ENCODE measurements at regions not wholly inside any gene's neighbourhood (a gene's known extent, or its start where the extent isn't known, plus 50 kb on each side); places are given as distances from the start of the nearest gene placed in this dataset.

- no peak overlapping the region for H3K27ac ChIP-seq
- TF ChIP-seq ZFX (IDR thresholded peaks at IDR 0.05; ENCODE audit: borderline replicate concordance) (no peak), CTCF (IDR thresholded peaks at IDR 0.05) (no peak)
Measured at GRCh38 chr6:165806126-165806810, 143.2 kb upstream of the PDE10A start.

- no peak overlapping the region for H3K27ac ChIP-seq
- no peak for TF ChIP-seq ZFX (IDR thresholded peaks at IDR 0.05; ENCODE audit: borderline replicate concordance)
- no peak for TF ChIP-seq CTCF (IDR thresholded peaks at IDR 0.05)
Measured at GRCh38 chr6:165805636-165806035, 142.6 kb upstream of the PDE10A start.

GRCh38 chr6:165805067-165805555 lies 142.1 kb upstream of the PDE10A start:
- no peak for TF ChIP-seq ZFX (IDR thresholded peaks at IDR 0.05; ENCODE audit: borderline replicate concordance)
- no peak for TF ChIP-seq CTCF (IDR thresholded peaks at IDR 0.05)
- H3K27ac ChIP-seq, result no peak overlapping the region

GRCh38 chr6:165804331-165805066 lies 141.5 kb upstream of the PDE10A start:
- no peak overlapping the region for H3K27ac ChIP-seq
- no peak for TF ChIP-seq CTCF (IDR thresholded peaks at IDR 0.05)
- no peak for TF ChIP-seq ZFX (IDR thresholded peaks at IDR 0.05; ENCODE audit: borderline replicate concordance)

- TF ChIP-seq ZFX (IDR thresholded peaks at IDR 0.05; ENCODE audit: borderline replicate concordance) (no peak), CTCF (IDR thresholded peaks at IDR 0.05) (no peak)
Measured at GRCh38 chr6:165800337-165800736, 137.3 kb upstream of the PDE10A start.

GRCh38 chr6:165799391-165800153 lies 136.5 kb upstream of the PDE10A start:
- no peak overlapping the region for H3K27ac ChIP-seq
- TF ChIP-seq ZFX (IDR thresholded peaks at IDR 0.05; ENCODE audit: borderline replicate concordance), result no peak
- no peak for TF ChIP-seq CTCF (IDR thresholded peaks at IDR 0.05)

More at GRCh38 chr6:165800337-165800736, 137.3 kb upstream of the PDE10A start:
- H3K27ac ChIP-seq, result no peak overlapping the region
